ENCODE measurements at regions not wholly inside any gene's neighbourhood (a gene's known extent, or its start where the extent isn't known, plus 50 kb on each side); places are given as distances from the start of the nearest gene placed in this dataset.

GRCh38 chr18:63065172-63065571 lies 254.4 kb downstream of the BCL2 start:
- FAIRE-seq: no peak
- H2AFZ ChIP-seq (ENCODE audit: low read depth, low read length): peak overlapping the region; percentile 89
- TF ChIP-seq HMG20A (CRISPR knock-in tag; conservative IDR thresholded peaks at IDR 0.05) (no peak), ZNF316 (IDR thresholded peaks at IDR 0.05) (peak; percentile 59; the same call in 1 of the 2 replicates), CHD2 (IDR thresholded peaks at IDR 0.05; ENCODE audit: low read depth, low read length) (peak; percentile 92), ARHGAP35 (IDR thresholded peaks at IDR 0.05; ENCODE audit: partially characterized antibody) (peak; percentile 68)
- no peaks in the 10 kb centered on the region for H3K4me1 ChIP-seq (replicated peaks in 1 of 2; ENCODE audit: control insufficient read depth in 2 of 2, insufficient read depth in 2 of 2, low read length in 2 of 2)
- POLR2A ChIA-PET: interaction anchor here (0.7 kb wide), 1 partner anchor 60 kb away, joined by 3 read pairs; no protein-coding TSS in a partner anchor
- H3K27ac ChIP-seq (ENCODE audit: extremely low read depth, low read depth, low read length): no peak overlapping the region
- no peaks in the 10 kb centered on the region for H3K79me2 ChIP-seq (ENCODE audit: control insufficient read depth, insufficient read depth, low read length)
- DNase-seq (ENCODE audit: extremely low read depth in 1 of 4, low spot score in 3 of 4): peak in 1 of 4 experiments; percentile 2
- 0% methylated on average over 4 of the region's 10 CpGs for WGBS (ENCODE audit: insufficient coverage, low coverage, missing lambda C conversion rate)
- no peaks in the 10 kb centered on the region for H4K20me1 ChIP-seq (replicated peaks; ENCODE audit: control insufficient read depth, insufficient read depth, low read length)
- intact Hi-C loops (cut with micrococcal nuclease) (no loop called here), in situ Hi-C loops (cut with MboI) (no loop called here)
- H3K9me3 ChIP-seq (replicated peaks; ENCODE audit: control insufficient read depth, insufficient read depth, low read depth, low read length): no peaks in the 10 kb centered on the region
- peak overlapping the region; percentile 33 for H3K4me2 ChIP-seq (ENCODE audit: insufficient read depth, low read length)
- H3K4me3 ChIP-seq: no peak overlapping the region
- H3K27me3 ChIP-seq (ENCODE audit: control insufficient read depth in 2 of 2, insufficient read depth in 2 of 2, low read length in 2 of 2): peaks cover 3 to 27% of the 10 kb centered on the region in 2 experiments; a peak in 3 of 5 replicates
- no TSS peak for BruUV-seq (replicated peaks)
- H3K9ac ChIP-seq (ENCODE audit: insufficient read depth in 1 of 2, low read depth in 2 of 2, low read length in 2 of 2): peak overlapping the region in 1 of 2 experiments; percentile 23; a peak in 1 of 4 replicates
- CTCF ChIA-PET (ENCODE audit: low intra/inter-chr PET ratio): no interaction called here
- H3K9me1 ChIP-seq (ENCODE audit: control insufficient read depth, insufficient read depth, low read length): no peaks in the 10 kb centered on the region
- ATAC-seq: no peak
- H3K36me3 ChIP-seq (ENCODE audit: control insufficient read depth, insufficient read depth, low read length): no peaks in the 10 kb centered on the region

- H3K9me1 ChIP-seq (ENCODE audit: control insufficient read depth, insufficient read depth, low read length): no peaks in the 10 kb centered on the region
- in situ Hi-C loops (cut with MboI): no loop called here
- H3K9ac ChIP-seq (ENCODE audit: insufficient read depth in 1 of 2, low read depth in 2 of 2, low read length in 2 of 2): no peak overlapping the region
- POLR2A ChIA-PET: no interaction called here
- 4% methylated on average over 7 of the region's 10 CpGs for WGBS (ENCODE audit: insufficient coverage, low coverage, missing lambda C conversion rate)
- CTCF ChIA-PET (ENCODE audit: low intra/inter-chr PET ratio): no interaction called here
- FAIRE-seq: no peak
- no peaks in the 10 kb centered on the region for H3K4me1 ChIP-seq (replicated peaks in 1 of 2; ENCODE audit: control insufficient read depth in 2 of 2, insufficient read depth in 2 of 2, low read length in 2 of 2)
- no peak overlapping the region for H2AFZ ChIP-seq (ENCODE audit: low read depth, low read length)
- intact Hi-C loops (cut with micrococcal nuclease): no loop called here
- no TSS peak for BruUV-seq (replicated peaks)
- no peak overlapping the region for H3K4me2 ChIP-seq (ENCODE audit: insufficient read depth, low read length)
- peaks cover 3 to 24% of the 10 kb centered on the region in 2 experiments; a peak in 3 of 5 replicates for H3K27me3 ChIP-seq (ENCODE audit: control insufficient read depth in 2 of 2, insufficient read depth in 2 of 2, low read length in 2 of 2)
- no peak overlapping the region for H3K4me3 ChIP-seq
- no peaks in the 10 kb centered on the region for H3K9me3 ChIP-seq (replicated peaks; ENCODE audit: control insufficient read depth, insufficient read depth, low read depth, low read length)
- no peaks in the 10 kb centered on the region for H3K36me3 ChIP-seq (ENCODE audit: control insufficient read depth, insufficient read depth, low read length)
- H3K27ac ChIP-seq (ENCODE audit: extremely low read depth, low read depth, low read length): no peak overlapping the region
- no peaks in the 10 kb centered on the region for H3K79me2 ChIP-seq (ENCODE audit: control insufficient read depth, insufficient read depth, low read length)
- no peak for ATAC-seq
- DNase-seq (ENCODE audit: extremely low read depth in 1 of 4, low spot score in 3 of 4): no peak
- no peaks in the 10 kb centered on the region for H4K20me1 ChIP-seq (replicated peaks; ENCODE audit: control insufficient read depth, insufficient read depth, low read length)
- no peak for TF ChIP-seq NR3C1 (CRISPR knock-in tag; IDR thresholded peaks at IDR 0.05)
- TF ChIP-seq SMAD1 (IDR thresholded peaks at IDR 0.05; ENCODE audit: low read depth, low read length, partially characterized antibody): no peak
- no peak for TF ChIP-seq ZNF592 (IDR thresholded peaks at IDR 0.05)
- TF ChIP-seq SAFB (IDR thresholded peaks at IDR 0.05; ENCODE audit: borderline replicate concordance, low read depth, low read length): no peak
- no peak for TF ChIP-seq IRF2 (CRISPR knock-in tag; IDR thresholded peaks at IDR 0.05)
- TF ChIP-seq ZNF133 (CRISPR knock-in tag; IDR thresholded peaks at IDR 0.05): no peak
- TF ChIP-seq ZKSCAN1 (IDR thresholded peaks at IDR 0.05; ENCODE audit: low read depth, low read length): no peak
- TF ChIP-seq EWSR1 (IDR thresholded peaks at IDR 0.05; ENCODE audit: borderline replicate concordance, low read depth, partially characterized antibody): no peak
- TF ChIP-seq OTX1 (CRISPR knock-in tag; IDR thresholded peaks at IDR 0.05): no peak
- TF ChIP-seq ZNF197 (CRISPR knock-in tag; IDR thresholded peaks at IDR 0.05; ENCODE audit: low read depth): no peak
- no peak for TF ChIP-seq MTF1 (CRISPR knock-in tag; IDR thresholded peaks at IDR 0.05; ENCODE audit: borderline replicate concordance)
Measured at GRCh38 chr18:63063171-63063570, 256.4 kb downstream of the BCL2 start.
